ENCODE measurements at regions not wholly inside any gene's neighbourhood (a gene's known extent, or its start where the extent isn't known, plus 50 kb on each side); places are given as distances from the start of the nearest gene placed in this dataset.

GRCh38 chr17:17426184-17426583, 50.6 kb upstream of the MED9 start:
- no peak overlapping the region for H3K9ac ChIP-seq (ENCODE audit: insufficient read depth, low read length, poor library complexity, severe bottlenecking)
- H2AFZ ChIP-seq (ENCODE audit: insufficient read depth, low read depth, low read length, poor library complexity, severe bottlenecking) = no peak overlapping the region
- H3K9me3 ChIP-seq (replicated peaks in 1 of 2; ENCODE audit: control insufficient read depth in 1 of 2, insufficient read depth in 1 of 2, low read length in 2 of 2) = peaks cover 18 to 41% of the 10 kb centered on the region in 2 donors
- no peak overlapping the region for H3K4me2 ChIP-seq (replicated peaks; ENCODE audit: extremely low read depth, low read length, poor library complexity, severe bottlenecking)
- intact Hi-C loops (cut with micrococcal nuclease) = no loop called here
- no peak overlapping the region for H3K27ac Mint-ChIP-seq
- peaks cover 15 to 32% (median 25%) of the 10 kb centered on the region in 7 donors for H3K9me3 Mint-ChIP-seq
- H3K4me1 ChIP-seq (ENCODE audit: control insufficient read depth in 1 of 2, insufficient read depth in 2 of 2, low read length in 2 of 2) = no peaks in the 10 kb centered on the region
- H3K36me3 ChIP-seq (replicated peaks in 1 of 2; ENCODE audit: control insufficient read depth in 1 of 2, insufficient read depth in 2 of 2, low read length in 2 of 2) = no peaks in the 10 kb centered on the region
- no peak overlapping the region for H3K4me3 Mint-ChIP-seq
- H3K36me3 Mint-ChIP-seq = peaks cover 0 to 4% of the 10 kb centered on the region in 2 donors
- H3K79me2 ChIP-seq (ENCODE audit: insufficient read depth, low read length) = no peaks in the 10 kb centered on the region
- H3K4me1 Mint-ChIP-seq = no peaks in the 10 kb centered on the region
- peaks cover 0 to 6% (median 4%) of the 10 kb centered on the region in 3 donors for H3K27me3 Mint-ChIP-seq (ENCODE audit: low read depth in 3 of 3)
- H4K20me1 ChIP-seq (ENCODE audit: insufficient read depth, low read length) = no peaks in the 10 kb centered on the region
- no peak for DNase-seq
- TF ChIP-seq CTCF (IDR thresholded peaks at IDR 0.05) = no peak
- 89% methylated on average over 4 of the region's 4 CpGs for WGBS (ENCODE audit: insufficient coverage)
- no peak overlapping the region for H3K4me3 ChIP-seq (replicated peaks in 1 of 3; ENCODE audit: low read depth in 2 of 3, low read length in 3 of 3)
- H3K27me3 ChIP-seq (ENCODE audit: control insufficient read depth in 2 of 2, insufficient read depth in 2 of 2, low read length in 2 of 2) = no peaks in the 10 kb centered on the region
- H3K27ac ChIP-seq (ENCODE audit: low read depth in 1 of 2, low read length in 2 of 2) = no peak overlapping the region

Data from CD14-positive monocyte (primary cell).